ENCODE measurements at regions not wholly inside any gene's neighbourhood (a gene's known extent, or its start where the extent isn't known, plus 50 kb on each side); places are given as distances from the start of the nearest gene placed in this dataset.

DNA sequence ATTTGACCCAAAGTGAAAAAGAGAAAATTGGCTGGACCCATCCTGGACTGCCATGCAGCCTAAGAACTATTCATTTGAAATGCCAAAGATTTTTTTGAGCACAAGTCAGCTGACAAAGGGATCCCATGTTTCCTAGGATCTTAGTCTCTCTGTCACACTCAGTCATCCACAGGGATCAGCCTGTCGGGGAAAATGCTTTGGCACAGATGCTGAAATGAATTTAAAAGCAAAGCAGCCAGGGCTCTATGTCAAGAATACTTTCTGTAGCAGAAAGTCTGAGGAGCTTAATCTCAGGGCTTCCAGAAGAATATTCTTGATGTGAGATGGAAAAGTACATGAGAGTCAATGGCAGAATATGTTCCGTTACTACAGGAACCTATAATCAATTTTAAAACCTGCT is 1900.8 kb downstream of the MRPL39 start:
- FAIRE-seq, result no peak
- Histone ChIP-seq H3K36me3 (ENCODE audit: control insufficient read depth in 3 of 3, insufficient read depth in 2 of 3, low read depth in 1 of 3, low read length in 3 of 3) (no peaks in the 10 kb centered on the region), H3K4me1 (ENCODE audit: control insufficient read depth in 3 of 3, insufficient read depth in 2 of 3, low read depth in 1 of 3, low read length in 2 of 3) (no peaks in the 10 kb centered on the region), H3K27me3 (ENCODE audit: control insufficient read depth in 3 of 3, insufficient read depth in 3 of 3, low read length in 3 of 3) (no peaks in the 10 kb centered on the region), H3K27ac (ENCODE audit: low read depth in 1 of 3, low read length in 2 of 3) (no peak overlapping the region), H3K4me3 (ENCODE audit: low read depth in 1 of 3, low read length in 3 of 3) (no peak overlapping the region), H3K9me3 (ENCODE audit: control insufficient read depth in 2 of 2, insufficient read depth in 1 of 2, low read depth in 1 of 2, low read length in 1 of 2) (peaks cover 2% of the 10 kb centered on the region in 2 donors)
- DNase-seq, result no peak
- WGBS, 3 donors, result 76 to 92% (median 86%) methylated on average over 2 of the region's 2 CpGs

DNA sequence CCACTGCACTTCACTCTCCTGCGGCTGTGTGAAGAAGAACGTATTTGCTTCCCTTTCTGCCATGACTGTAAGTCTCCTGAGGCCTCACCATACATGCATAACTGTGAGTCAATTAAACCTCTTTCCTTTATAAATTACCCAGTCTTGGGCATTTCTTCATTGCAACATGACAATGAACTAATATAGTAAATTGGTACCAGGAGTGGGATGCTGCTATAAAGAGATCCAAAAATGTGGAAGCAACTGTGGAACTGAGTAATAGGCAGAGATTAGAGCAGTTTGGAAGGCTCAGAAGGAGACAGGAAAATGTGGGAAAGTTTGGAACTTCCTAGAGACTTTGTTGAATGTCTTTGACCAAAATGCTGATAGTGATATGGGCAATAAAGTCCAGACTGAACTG is 1907.9 kb downstream of the MRPL39 start:
- FAIRE-seq, result no peak

GRCh38 chr21:23698619-23699018 is 1908.7 kb downstream of the MRPL39 start:
- FAIRE-seq (no peak), DNase-seq (no peak)
- H3K36me3 ChIP-seq (ENCODE audit: control insufficient read depth in 3 of 3, insufficient read depth in 2 of 3, low read depth in 1 of 3, low read length in 3 of 3), result no peaks in the 10 kb centered on the region
- WGBS, 3 donors, result 77 to 90% (median 80%) methylated on average over 1 of the region's 1 CpG
- H3K27ac ChIP-seq (ENCODE audit: low read depth in 1 of 3, low read length in 2 of 3), result no peak overlapping the region
- peaks cover 2 to 11% of the 10 kb centered on the region in 2 donors for H3K9me3 ChIP-seq (ENCODE audit: control insufficient read depth in 2 of 2, insufficient read depth in 1 of 2, low read depth in 1 of 2, low read length in 1 of 2)
- H3K4me3 ChIP-seq (ENCODE audit: low read depth in 1 of 3, low read length in 3 of 3), result no peak overlapping the region
- H3K4me1 ChIP-seq (ENCODE audit: control insufficient read depth in 3 of 3, insufficient read depth in 2 of 3, low read depth in 1 of 3, low read length in 2 of 3), result no peaks in the 10 kb centered on the region
- no peaks in the 10 kb centered on the region for H3K27me3 ChIP-seq (ENCODE audit: control insufficient read depth in 3 of 3, insufficient read depth in 3 of 3, low read length in 3 of 3)

More for the DNA sequence above, 1907.9 kb downstream of the MRPL39 start:
- no peak for DNase-seq
- no peak overlapping the region for H3K27ac ChIP-seq (ENCODE audit: low read depth in 1 of 3, low read length in 2 of 3)
- no peaks in the 10 kb centered on the region for H3K36me3 ChIP-seq (ENCODE audit: control insufficient read depth in 3 of 3, insufficient read depth in 2 of 3, low read depth in 1 of 3, low read length in 3 of 3)
- 86 to 94% (median 88%) methylated on average over 2 of the region's 2 CpGs for WGBS, 3 donors
- no peaks in the 10 kb centered on the region for H3K27me3 ChIP-seq (ENCODE audit: control insufficient read depth in 3 of 3, insufficient read depth in 3 of 3, low read length in 3 of 3)
- peaks cover 2 to 11% of the 10 kb centered on the region in 2 donors for H3K9me3 ChIP-seq (ENCODE audit: control insufficient read depth in 2 of 2, insufficient read depth in 1 of 2, low read depth in 1 of 2, low read length in 1 of 2)
- no peaks in the 10 kb centered on the region for H3K4me1 ChIP-seq (ENCODE audit: control insufficient read depth in 3 of 3, insufficient read depth in 2 of 3, low read depth in 1 of 3, low read length in 2 of 3)
- H3K4me3 ChIP-seq (ENCODE audit: low read depth in 1 of 3, low read length in 3 of 3), result no peak overlapping the region

GRCh38 chr21:23695443-23695842 is 1911.8 kb downstream of the MRPL39 start:
- no peak for FAIRE-seq
- 79 to 81% (median 80%) methylated on average over 5 of the region's 5 CpGs for WGBS, 3 donors
- H3K27ac ChIP-seq (ENCODE audit: low read depth in 1 of 3, low read length in 2 of 3), result no peak overlapping the region

DNA sequence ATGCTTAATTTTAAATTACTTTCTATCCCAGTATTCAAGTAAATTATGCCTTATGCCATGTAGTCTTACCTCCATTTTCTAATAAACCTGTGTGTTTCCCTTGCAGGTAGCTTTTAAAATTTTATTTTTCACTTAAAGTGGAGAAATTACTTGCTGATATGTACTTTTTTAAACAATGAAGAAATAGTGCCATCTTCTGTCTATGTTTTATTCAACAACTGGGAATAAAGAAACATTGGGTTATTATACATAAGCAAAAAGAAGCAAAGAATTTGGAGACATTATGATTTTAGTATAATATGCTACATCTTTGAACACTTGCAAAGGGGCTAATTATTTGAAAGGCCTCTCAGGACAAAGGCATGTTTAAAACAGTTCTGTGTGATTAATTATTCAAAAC is 1912.9 kb downstream of the MRPL39 start:
- FAIRE-seq (no peak), DNase-seq (no peak)
- Histone ChIP-seq H3K4me3 (ENCODE audit: low read depth in 1 of 3, low read length in 3 of 3) (no peak overlapping the region), H3K27ac (ENCODE audit: low read depth in 1 of 3, low read length in 2 of 3) (no peak overlapping the region), H3K36me3 (ENCODE audit: control insufficient read depth in 3 of 3, insufficient read depth in 2 of 3, low read depth in 1 of 3, low read length in 3 of 3) (no peaks in the 10 kb centered on the region), H3K27me3 (ENCODE audit: control insufficient read depth in 3 of 3, insufficient read depth in 3 of 3, low read length in 3 of 3) (no peaks in the 10 kb centered on the region), H3K4me1 (ENCODE audit: control insufficient read depth in 3 of 3, insufficient read depth in 2 of 3, low read depth in 1 of 3, low read length in 2 of 3) (no peaks in the 10 kb centered on the region), H3K9me3 (ENCODE audit: control insufficient read depth in 2 of 2, insufficient read depth in 1 of 2, low read depth in 1 of 2, low read length in 1 of 2) (peaks cover 0 to 3% of the 10 kb centered on the region in 2 donors)

More at GRCh38 chr21:23695443-23695842, 1911.8 kb downstream of the MRPL39 start:
- no peak for DNase-seq
- no peaks in the 10 kb centered on the region for H3K27me3 ChIP-seq (ENCODE audit: control insufficient read depth in 3 of 3, insufficient read depth in 3 of 3, low read length in 3 of 3)
- H3K9me3 ChIP-seq (ENCODE audit: control insufficient read depth in 2 of 2, insufficient read depth in 1 of 2, low read depth in 1 of 2, low read length in 1 of 2), result peaks cover 0 to 9% of the 10 kb centered on the region in 2 donors
- no peak overlapping the region for H3K4me3 ChIP-seq (ENCODE audit: low read depth in 1 of 3, low read length in 3 of 3)
- H3K4me1 ChIP-seq (ENCODE audit: control insufficient read depth in 3 of 3, insufficient read depth in 2 of 3, low read depth in 1 of 3, low read length in 2 of 3), result no peaks in the 10 kb centered on the region
- H3K36me3 ChIP-seq (ENCODE audit: control insufficient read depth in 3 of 3, insufficient read depth in 2 of 3, low read depth in 1 of 3, low read length in 3 of 3), result no peaks in the 10 kb centered on the region

DNA sequence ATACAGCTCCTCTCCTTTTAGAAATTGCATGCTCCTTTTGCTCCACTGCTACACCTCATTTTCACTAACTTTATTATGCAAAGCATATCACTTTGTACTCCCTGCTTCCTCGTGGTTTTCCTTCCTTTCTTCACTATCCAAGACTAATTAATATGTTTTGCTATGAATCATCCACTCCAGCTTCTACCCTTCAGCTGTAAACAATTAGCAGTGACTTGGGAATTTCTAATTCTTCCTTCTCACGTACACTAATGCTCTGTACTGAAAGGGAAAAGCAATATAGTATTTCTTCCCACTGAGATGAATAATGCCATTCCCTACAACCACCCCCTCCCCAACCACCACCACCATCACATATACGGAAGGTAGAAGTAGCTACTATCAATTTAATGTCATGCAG is 1917.0 kb downstream of the MRPL39 start:
- Histone ChIP-seq H3K27me3 (ENCODE audit: control insufficient read depth in 3 of 3, insufficient read depth in 3 of 3, low read length in 3 of 3) (no peaks in the 10 kb centered on the region), H3K9me3 (ENCODE audit: control insufficient read depth in 2 of 2, insufficient read depth in 1 of 2, low read depth in 1 of 2, low read length in 1 of 2) (no peaks in the 10 kb centered on the region), H3K27ac (ENCODE audit: low read depth in 1 of 3, low read length in 2 of 3) (no peak overlapping the region), H3K36me3 (ENCODE audit: control insufficient read depth in 3 of 3, insufficient read depth in 2 of 3, low read depth in 1 of 3, low read length in 3 of 3) (no peaks in the 10 kb centered on the region), H3K4me1 (ENCODE audit: control insufficient read depth in 3 of 3, insufficient read depth in 2 of 3, low read depth in 1 of 3, low read length in 2 of 3) (no peaks in the 10 kb centered on the region), H3K4me3 (ENCODE audit: low read depth in 1 of 3, low read length in 3 of 3) (no peak overlapping the region)
- DNase-seq, result no peak
- FAIRE-seq, result no peak
- 36 to 58% (median 48%) methylated on average over 3 of the region's 3 CpGs for WGBS, 3 donors

- Histone ChIP-seq H3K9me3 (ENCODE audit: control insufficient read depth in 2 of 2, insufficient read depth in 1 of 2, low read depth in 1 of 2, low read length in 1 of 2) (no peaks in the 10 kb centered on the region), H3K4me3 (ENCODE audit: low read depth in 1 of 3, low read length in 3 of 3) (no peak overlapping the region)
Observed at GRCh38 chr21:23686737-23687523, 1920.4 kb downstream of the MRPL39 start.

DNA sequence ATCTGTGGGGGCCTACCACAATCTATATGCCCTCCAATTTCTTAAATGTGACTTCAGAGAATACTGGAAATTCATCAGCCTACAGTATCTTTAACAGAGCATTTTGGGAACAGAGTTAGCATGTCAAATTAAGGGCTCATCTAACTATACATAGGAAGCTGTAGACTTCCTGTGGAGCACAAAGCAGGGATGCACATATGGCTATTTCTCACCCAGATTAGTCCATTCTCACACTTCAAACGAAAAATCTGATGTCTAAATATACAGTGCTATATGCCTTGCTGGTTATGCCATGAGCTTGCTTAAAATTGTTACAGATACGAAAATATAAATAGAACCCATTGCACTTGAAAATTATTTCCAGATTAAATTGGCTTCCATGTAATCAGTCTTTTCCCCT is 1922.8 kb downstream of the MRPL39 start:
- no peak overlapping the region for H3K27ac ChIP-seq (ENCODE audit: low read depth in 1 of 3, low read length in 2 of 3)
- no peaks in the 10 kb centered on the region for H3K27me3 ChIP-seq (ENCODE audit: control insufficient read depth in 3 of 3, insufficient read depth in 3 of 3, low read length in 3 of 3)
- no peaks in the 10 kb centered on the region for H3K4me1 ChIP-seq (ENCODE audit: control insufficient read depth in 3 of 3, insufficient read depth in 2 of 3, low read depth in 1 of 3, low read length in 2 of 3)
- H3K36me3 ChIP-seq (ENCODE audit: control insufficient read depth in 3 of 3, insufficient read depth in 2 of 3, low read depth in 1 of 3, low read length in 3 of 3), result no peaks in the 10 kb centered on the region
- DNase-seq (no peak), FAIRE-seq (no peak)
- peaks cover 0 to 1% of the 10 kb centered on the region in 2 donors for H3K9me3 ChIP-seq (ENCODE audit: control insufficient read depth in 2 of 2, insufficient read depth in 1 of 2, low read depth in 1 of 2, low read length in 1 of 2)
- WGBS, 3 donors, result 53 to 63% (median 55%) methylated on average over 2 of the region's 2 CpGs
- no peak overlapping the region for H3K4me3 ChIP-seq (ENCODE audit: low read depth in 1 of 3, low read length in 3 of 3)

More at GRCh38 chr21:23686737-23687523, 1920.4 kb downstream of the MRPL39 start:
- Histone ChIP-seq H3K36me3 (ENCODE audit: control insufficient read depth in 3 of 3, insufficient read depth in 2 of 3, low read depth in 1 of 3, low read length in 3 of 3) (no peaks in the 10 kb centered on the region), H3K27ac (ENCODE audit: low read depth in 1 of 3, low read length in 2 of 3) (no peak overlapping the region), H3K4me1 (ENCODE audit: control insufficient read depth in 3 of 3, insufficient read depth in 2 of 3, low read depth in 1 of 3, low read length in 2 of 3) (no peaks in the 10 kb centered on the region), H3K27me3 (ENCODE audit: control insufficient read depth in 3 of 3, insufficient read depth in 3 of 3, low read length in 3 of 3) (no peaks in the 10 kb centered on the region)
- WGBS, 3 donors, result 65 to 67% (median 66%) methylated on average over 3 of the region's 3 CpGs
- no peak for DNase-seq
- FAIRE-seq, result no peak

- Histone ChIP-seq H3K27me3 (ENCODE audit: control insufficient read depth in 3 of 3, insufficient read depth in 3 of 3, low read length in 3 of 3) (no peaks in the 10 kb centered on the region), H3K27ac (ENCODE audit: low read depth in 1 of 3, low read length in 2 of 3) (no peak overlapping the region), H3K4me1 (ENCODE audit: control insufficient read depth in 3 of 3, insufficient read depth in 2 of 3, low read depth in 1 of 3, low read length in 2 of 3) (no peaks in the 10 kb centered on the region), H3K4me3 (ENCODE audit: low read depth in 1 of 3, low read length in 3 of 3) (no peak overlapping the region), H3K9me3 (ENCODE audit: control insufficient read depth in 2 of 2, insufficient read depth in 1 of 2, low read depth in 1 of 2, low read length in 1 of 2) (no peaks in the 10 kb centered on the region), H3K36me3 (ENCODE audit: control insufficient read depth in 3 of 3, insufficient read depth in 2 of 3, low read depth in 1 of 3, low read length in 3 of 3) (no peaks in the 10 kb centered on the region)
- FAIRE-seq (no peak), DNase-seq (no peak)
- WGBS, 3 donors, result 62 to 81% (median 71%) methylated on average over 3 of the region's 3 CpGs
Observed at GRCh38 chr21:23664193-23664694, 1943.0 kb downstream of the MRPL39 start.
